ENCODE measurements at regions not wholly inside any gene's neighbourhood (a gene's known extent, or its start where the extent isn't known, plus 50 kb on each side); places are given as distances from the start of the nearest gene placed in this dataset.

- intact Hi-C loops (cut with DNase I), result no loop called here
- H3K27ac ChIP-seq, result no peak overlapping the region
- ATAC-seq (peak; percentile 68), DNase-seq (no peak)
- TF ChIP-seq CTCF (IDR thresholded peaks at IDR 0.05), result no peak
- no peaks in the 10 kb centered on the region for H3K27me3 ChIP-seq
- no peaks in the 10 kb centered on the region for H3K36me3 ChIP-seq
- no peak overlapping the region for H3K4me3 ChIP-seq
- H3K9me3 ChIP-seq, result no peaks in the 10 kb centered on the region
- no peaks in the 10 kb centered on the region for H3K4me1 ChIP-seq
Observed at GRCh38 chr18:22789600-22789999, 143.5 kb upstream of the RBBP8 start.

- TF ChIP-seq CTCF (IDR thresholded peaks at IDR 0.05), result no peak
- intact Hi-C loops (cut with DNase I), result no loop called here
- Histone ChIP-seq H3K27me3 (no peaks in the 10 kb centered on the region), H3K4me1 (no peaks in the 10 kb centered on the region), H3K4me3 (no peak overlapping the region), H3K9me3 (no peaks in the 10 kb centered on the region), H3K27ac (no peak overlapping the region), H3K36me3 (no peaks in the 10 kb centered on the region)
- DNase-seq (peak in 1 of 4 donors; percentile 34), ATAC-seq (no peak)
Observed at GRCh38 chr18:22790545-22791309, 142.4 kb upstream of the RBBP8 start.

GRCh38 chr18:22791310-22791610, 141.9 kb upstream of the RBBP8 start:
- intact Hi-C loops (cut with DNase I), result no loop called here
- no peak for TF ChIP-seq CTCF (IDR thresholded peaks at IDR 0.05)
- no peaks in the 10 kb centered on the region for H3K4me1 ChIP-seq
- H3K4me3 ChIP-seq, result no peak overlapping the region
- no peak overlapping the region for H3K27ac ChIP-seq
- H3K9me3 ChIP-seq, result no peaks in the 10 kb centered on the region
- no peaks in the 10 kb centered on the region for H3K27me3 ChIP-seq
- ATAC-seq (no peak), DNase-seq (peak in 2 of 4 donors; percentile 34 to 44)
- H3K36me3 ChIP-seq, result no peaks in the 10 kb centered on the region

- Histone ChIP-seq H3K36me3 (no peaks in the 10 kb centered on the region), H3K4me1 (no peaks in the 10 kb centered on the region), H3K9me3 (no peaks in the 10 kb centered on the region), H3K27ac (no peak overlapping the region), H3K4me3 (no peak overlapping the region), H3K27me3 (no peaks in the 10 kb centered on the region)
- ATAC-seq (no peak), DNase-seq (no peak)
- TF ChIP-seq CTCF (IDR thresholded peaks at IDR 0.05), result no peak
- intact Hi-C loops (cut with DNase I), result no loop called here
Observed at GRCh38 chr18:22796113-22796512, 137.0 kb upstream of the RBBP8 start.

- Histone ChIP-seq H3K36me3 (no peaks in the 10 kb centered on the region), H3K4me1 (no peaks in the 10 kb centered on the region), H3K27me3 (no peaks in the 10 kb centered on the region), H3K4me3 (no peak overlapping the region), H3K27ac (peak overlapping the region in 1 of 2 donors; percentile 8), H3K9me3 (no peaks in the 10 kb centered on the region)
- intact Hi-C loops (cut with DNase I), result no loop called here
- no peak for DNase-seq
- no peak for TF ChIP-seq CTCF (IDR thresholded peaks at IDR 0.05)
- ATAC-seq, result peak; percentile 13
Observed at GRCh38 chr18:22800551-22800951, 132.6 kb upstream of the RBBP8 start.
